HG03025 (cell line): ENCODE measurements at regions not wholly inside any gene's neighbourhood (a gene's known extent, or its start where the extent isn't known, plus 50 kb on each side); places are given as distances from the start of the nearest gene placed in this dataset.
"Not testable (repeated sequence)": the region's sequence is repeated elsewhere in the genome, so short reads cannot be mapped to it uniquely, and the experiment has no call there.

ENCODE experiments used
- ATAC-seq: cut with Tn5 transposase; IDR thresholded peaks from one replicate; pipeline ENCODE4 v1.9.1; 2021; ENCODE audit warnings: mild to moderate bottlenecking, moderate library complexity; ENCODE audit not compliant: unreplicated experiment, low FRiP score

DNA sequence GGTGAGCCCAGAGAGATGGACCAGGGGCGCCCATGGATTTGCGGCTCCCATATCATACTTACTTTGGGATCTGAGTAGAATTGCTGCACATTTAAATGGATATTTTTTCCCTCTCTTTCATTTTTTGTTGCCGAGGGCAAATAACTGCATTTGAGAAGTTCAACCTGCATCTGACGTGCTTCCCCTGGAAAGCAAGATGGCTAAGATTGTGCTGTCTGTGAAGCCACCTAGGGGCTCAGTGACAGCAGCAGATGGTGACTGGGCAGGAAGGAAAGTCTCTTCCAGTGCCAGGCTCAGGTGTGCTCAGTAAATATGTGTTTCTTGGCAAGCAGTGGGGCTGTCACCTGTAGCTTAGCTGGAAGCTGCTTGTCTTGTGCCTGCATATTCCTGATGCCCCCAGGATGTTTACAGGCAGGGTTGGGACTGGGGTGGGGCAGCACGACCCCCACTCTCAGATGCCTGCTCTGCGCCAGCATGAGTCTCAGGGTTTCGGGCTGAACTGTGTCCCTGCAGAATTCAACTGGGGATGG, 59.8 kb upstream of the ETV3 start:
- no peak for ATAC-seq

DNA sequence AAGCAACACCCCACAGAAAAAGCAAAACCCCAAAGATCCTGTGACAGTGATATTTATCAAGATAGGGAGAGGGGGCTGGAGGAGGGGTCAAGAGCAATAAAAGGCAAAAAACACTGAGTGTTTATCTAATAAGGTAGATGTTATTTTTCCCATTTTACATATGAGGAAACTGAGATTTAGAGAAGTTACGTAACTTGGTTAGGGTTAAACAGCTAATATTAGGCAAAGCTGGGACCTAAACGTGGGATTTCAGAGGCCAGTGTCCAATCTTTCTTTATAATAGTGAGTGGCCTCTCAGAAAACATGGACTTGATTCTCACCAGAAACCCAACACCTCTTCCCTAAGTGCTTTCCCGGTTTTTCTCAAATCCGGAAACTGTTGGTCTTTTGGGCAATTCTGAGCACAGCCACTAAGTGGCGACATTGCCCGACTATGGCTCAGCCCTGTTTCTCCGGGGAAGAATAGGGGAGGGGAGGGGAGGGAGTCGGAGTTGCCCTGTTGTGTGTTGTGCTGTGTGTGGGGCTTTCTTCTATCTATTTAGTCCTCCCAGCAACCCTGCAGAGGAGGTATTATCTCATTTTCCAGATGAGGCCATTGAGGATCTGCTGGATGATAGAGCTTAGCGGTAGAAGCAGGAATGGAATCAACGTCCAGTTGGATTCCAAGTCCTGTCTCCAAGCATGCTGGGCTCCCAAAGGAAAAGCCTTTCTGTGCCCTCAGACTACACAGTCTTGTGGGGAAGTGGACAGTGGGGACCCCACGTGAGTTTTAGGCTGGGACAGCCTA, 58.7 kb upstream of the ETV3 start:
- not testable (repeated sequence) for ATAC-seq

DNA sequence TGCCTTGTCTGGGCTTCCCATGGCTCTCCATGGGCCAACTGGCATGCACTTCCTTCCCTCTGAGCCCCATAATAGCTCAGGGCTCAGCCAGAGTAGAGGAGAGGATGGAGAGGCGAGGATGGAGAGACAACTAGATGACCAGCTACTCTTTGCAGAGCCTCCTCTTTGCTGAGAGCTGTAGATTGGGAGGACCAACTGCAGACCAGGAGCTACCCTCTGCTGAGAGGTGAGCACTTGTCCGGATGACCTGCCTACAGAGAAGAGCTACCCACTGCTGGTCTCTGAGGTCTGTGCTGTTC, 58.0 kb upstream of the ETV3 start:
- ATAC-seq: no peak

DNA sequence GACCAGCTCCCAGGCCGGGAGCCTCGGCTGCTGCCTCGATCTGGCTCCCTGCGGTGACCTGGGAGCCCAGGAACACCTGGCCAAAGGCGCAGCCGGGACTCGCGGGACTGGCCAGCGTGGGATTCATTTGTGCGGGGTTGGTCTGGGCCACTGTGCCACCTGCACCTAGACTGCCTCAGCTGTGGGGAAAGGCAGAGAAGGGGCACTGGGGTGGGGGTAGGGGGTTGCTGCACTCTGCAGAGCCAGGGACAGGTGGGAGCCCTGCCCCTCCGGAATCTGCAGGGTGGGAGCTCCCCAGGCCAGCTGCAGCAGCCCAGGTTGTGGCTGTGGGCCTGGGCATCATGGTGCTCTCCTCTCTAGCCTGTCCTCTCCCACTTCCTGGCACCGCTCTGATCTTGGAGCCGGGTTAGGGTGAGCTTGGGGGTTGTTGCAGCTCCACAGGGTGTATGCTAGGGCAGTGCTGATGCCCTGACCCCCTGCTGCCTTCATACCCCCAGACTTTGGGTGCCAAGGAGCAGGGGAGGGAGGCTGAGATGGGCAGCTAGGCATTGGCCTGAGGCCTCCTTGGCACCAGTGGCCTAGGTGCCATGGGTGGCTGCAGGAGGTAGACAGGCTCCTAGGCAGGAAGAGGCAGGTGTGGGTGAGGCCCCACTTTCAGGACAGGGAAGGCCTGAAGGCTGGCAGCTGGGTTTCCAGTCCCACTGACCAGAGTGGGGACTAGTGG, 57.5 kb upstream of the ETV3 start:
- ATAC-seq: no peak

DNA sequence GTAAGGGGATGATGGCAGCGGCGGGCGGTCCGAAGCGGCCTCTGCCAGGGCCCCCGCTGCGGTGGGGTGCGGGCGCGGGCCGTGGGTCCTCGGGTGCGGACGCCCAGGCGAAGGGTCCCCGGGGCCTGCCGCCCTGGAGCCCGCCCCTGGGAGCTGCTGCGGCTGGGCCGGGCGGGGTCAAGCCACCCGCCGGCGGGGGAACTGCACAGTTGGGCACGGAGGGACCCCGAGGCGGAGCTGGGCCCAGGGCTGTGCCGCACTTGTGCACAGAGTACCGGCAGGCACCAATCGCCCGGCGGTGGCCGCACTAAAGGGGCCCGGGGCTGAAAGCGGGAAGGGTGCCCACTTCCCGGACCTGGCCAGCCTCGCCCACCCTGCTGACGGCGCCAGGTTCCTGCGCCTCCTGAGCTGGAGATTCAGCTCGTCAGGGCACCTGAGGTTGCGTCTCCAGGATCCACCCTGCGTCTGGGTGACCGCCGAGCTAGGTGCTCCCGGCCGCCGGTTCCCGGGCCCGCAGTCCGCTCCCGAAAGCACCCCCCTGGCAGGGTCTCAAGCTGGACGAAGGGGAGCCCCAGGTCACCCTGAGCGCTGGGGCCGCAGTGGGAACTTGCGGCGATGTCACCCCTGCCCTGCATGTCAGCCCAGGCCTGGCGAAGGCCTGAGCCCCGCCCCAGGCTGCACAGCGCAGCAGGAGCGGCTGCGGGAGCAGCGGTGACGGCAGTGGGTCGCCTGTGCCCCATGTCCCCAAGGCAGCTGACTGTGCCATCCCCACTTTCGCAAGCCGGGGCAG, 56.7 kb upstream of the ETV3 start:
- no peak for ATAC-seq

DNA sequence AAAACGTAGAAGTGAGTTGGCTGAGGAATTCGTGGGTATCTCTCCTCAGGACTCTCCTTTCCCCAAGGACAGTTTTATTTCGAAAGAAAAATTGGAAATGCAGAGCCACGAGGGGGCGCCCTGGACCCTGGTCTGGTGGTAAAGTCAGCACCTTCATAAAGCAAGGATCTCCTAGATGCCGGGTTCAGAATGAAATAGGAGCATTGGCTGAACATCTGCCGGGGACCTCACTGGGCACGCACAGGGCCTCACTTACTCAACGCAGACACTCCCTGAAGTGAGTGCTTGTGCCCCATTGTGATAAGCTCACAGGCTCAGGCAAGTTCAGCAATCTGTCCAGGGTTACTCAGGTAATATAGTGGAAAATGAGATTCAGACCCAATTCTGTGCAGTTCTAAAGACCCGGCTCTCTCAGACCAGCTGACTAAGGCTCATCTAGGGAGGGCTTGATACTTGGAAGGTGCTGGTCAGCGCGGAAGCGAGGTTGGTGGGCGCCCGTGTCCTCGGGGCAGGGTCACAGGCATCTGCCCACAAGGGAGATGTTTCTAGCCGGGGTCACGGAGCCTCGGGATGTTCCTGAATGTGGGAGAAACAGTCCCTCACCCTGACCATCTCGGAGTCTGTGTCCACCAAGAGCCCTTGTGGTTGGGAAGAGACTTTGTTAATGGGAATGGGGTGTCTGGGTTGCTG, 55.7 kb upstream of the ETV3 start:
- no peak for ATAC-seq

DNA sequence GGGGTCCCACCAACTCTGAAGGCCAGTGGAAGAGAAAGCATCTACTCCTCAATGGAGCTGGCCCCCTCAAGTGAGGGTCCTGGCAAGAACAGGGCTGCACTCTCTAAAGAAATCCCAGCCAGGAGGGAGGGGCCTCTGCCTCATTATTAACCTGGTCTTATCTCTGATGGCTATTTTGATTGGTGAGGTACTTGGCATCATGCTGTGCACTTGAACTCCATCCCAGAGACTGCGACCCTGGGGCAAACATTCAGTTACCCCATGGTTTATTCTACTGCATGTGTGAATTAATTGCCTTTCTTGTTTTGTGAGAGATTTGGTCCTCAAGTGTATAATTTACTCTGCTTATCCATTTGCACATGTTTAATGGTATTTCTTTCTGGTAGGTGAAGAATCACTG, 55.0 kb upstream of the ETV3 start:
- ATAC-seq: no peak

DNA sequence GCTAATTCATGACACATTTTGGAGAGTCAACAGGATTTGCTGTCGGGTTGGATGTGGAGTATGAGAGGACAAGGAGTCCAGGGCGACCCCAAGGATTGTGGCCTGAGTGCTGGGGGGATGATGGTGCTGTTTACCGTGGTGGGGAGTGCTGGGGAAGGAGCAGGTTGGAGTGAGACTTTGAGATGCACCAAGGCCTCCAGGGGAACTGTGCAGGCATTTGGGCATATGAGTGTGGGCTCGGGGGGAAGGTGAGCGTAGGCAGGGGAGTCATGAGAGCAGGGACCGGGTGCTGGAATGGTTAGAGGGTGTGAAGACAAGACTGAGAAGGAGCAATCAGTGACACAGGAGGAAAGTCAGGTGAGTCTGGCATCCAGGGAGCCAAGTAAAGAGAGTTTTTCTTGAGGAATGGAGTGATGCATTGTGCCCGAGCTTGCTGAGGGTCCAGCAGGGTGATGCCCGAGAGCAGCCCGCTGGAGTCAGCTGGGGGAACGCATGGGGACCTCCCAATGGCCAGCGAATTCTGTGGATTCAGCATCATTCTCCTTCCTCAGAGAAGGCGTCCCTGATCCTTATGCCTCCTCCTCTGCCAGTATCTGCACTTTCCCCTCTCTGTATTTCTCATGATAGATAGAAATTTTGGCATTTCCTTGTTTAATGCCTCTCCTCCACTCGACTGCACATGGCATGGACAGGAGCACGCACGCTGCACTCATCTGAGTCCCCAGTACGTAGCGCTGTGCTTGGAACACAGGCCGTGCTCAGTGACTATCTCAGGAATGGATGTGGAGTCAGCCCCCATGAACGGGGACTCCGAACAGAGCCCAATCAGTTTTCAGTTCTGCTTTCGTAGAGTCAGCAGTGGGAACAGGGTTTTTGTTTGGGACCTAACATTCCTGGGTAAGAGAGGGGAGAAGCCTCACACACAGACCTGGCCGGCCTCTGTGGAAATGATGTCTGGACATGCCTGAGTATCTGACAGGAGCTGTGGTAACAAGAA, 52.1 kb upstream of the ETV3 start:
- ATAC-seq: no peak

DNA sequence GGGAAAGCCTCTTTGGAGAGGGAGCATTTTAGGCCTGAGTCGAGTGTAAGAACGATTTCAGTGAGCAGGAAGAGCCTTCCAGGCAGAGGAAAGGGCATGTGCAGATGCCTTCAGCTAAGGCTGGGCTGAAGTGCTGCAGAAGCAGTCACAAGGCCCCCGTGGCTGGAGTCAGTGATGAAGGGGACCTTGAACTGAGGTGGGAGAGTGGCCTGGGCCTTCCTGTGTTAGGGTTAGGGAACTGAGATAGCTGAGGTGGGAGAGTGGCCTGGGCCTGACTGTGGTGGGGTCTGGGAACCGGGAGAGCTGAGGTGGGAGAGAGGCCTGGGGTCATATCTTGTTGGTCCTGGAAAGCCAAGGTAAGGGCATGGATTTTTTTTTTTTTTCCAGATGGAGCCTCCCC, 50.9 kb upstream of the ETV3 start:
- ATAC-seq: no peak
